PFSK-1 (cell line): ENCODE measurements at regions not wholly inside any gene's neighbourhood (a gene's known extent, or its start where the extent isn't known, plus 50 kb on each side); places are given as distances from the start of the nearest gene placed in this dataset.

Source experiments
- FOXP2 ChIP-seq: optimal IDR thresholded peaks from 2 replicates; pipeline ENCODE3; 2011; ENCODE audit warnings: borderline replicate concordance, control low read depth, inconsistent platforms; ENCODE audit not compliant: insufficient read depth; ENCODE audit errors: extremely low read length, extremely low read depth
- POLR2AphosphoS5 ChIP-seq: IDR thresholded peaks from 2 replicates; pipeline ENCODE4 v1.6.1; 2012; ENCODE audit warnings: low read depth, mild to moderate bottlenecking, control low read depth, low read length, moderate library complexity
- SIN3A ChIP-seq: IDR thresholded peaks from 2 replicates; pipeline ENCODE4 v1.6.1; 2012; ENCODE audit warnings: mild to moderate bottlenecking, low read length, moderate library complexity, borderline replicate concordance; ENCODE audit not compliant: insufficient read depth
- TAF1 ChIP-seq: IDR thresholded peaks from 2 replicates; pipeline ENCODE4 v1.6.1; 2012; ENCODE audit warnings: low read length, control low read depth, borderline replicate concordance; ENCODE audit not compliant: insufficient read depth
- TF ChIP-seq, protein P1 (sequence below), 2 experiments: IDR thresholded peaks; 2 replicates each; pipeline versions ENCODE4 v1.6.1 to v1.8.0; 2011 to 2012; ENCODE audit warnings: low read depth in 2 of 2, low read length in 2 of 2, control low read depth in 1 of 2, inconsistent platforms in 1 of 2, mild to moderate bottlenecking in 1 of 2, moderate library complexity in 1 of 2; ENCODE audit not compliant: insufficient read depth in 1 of 2

DNA sequence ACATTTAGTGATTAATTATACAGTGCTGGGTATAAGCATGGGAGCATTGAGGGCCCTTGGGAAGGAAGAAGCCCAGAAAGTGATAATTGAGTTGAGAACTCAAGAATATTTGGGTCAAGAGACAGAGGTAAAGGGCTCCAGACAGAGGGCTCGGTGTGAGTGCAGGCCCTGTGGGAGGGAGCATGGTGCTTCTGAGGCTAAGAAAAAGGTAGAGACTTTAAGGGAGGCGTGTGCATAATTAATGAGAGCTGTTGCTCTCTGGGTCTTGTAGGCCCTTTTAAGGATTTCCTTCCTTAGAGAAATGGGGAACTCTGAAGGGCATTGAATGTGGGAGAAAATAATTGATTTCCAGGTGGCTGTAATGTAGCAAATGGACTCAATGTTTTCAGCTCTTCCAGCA, 735.0 kb upstream of the POU3F3 start:
- TF ChIP-seq POLR2AphosphoS5: no peak
- TF ChIP-seq TAF1: no peak
- TF ChIP-seq, protein P1, sequence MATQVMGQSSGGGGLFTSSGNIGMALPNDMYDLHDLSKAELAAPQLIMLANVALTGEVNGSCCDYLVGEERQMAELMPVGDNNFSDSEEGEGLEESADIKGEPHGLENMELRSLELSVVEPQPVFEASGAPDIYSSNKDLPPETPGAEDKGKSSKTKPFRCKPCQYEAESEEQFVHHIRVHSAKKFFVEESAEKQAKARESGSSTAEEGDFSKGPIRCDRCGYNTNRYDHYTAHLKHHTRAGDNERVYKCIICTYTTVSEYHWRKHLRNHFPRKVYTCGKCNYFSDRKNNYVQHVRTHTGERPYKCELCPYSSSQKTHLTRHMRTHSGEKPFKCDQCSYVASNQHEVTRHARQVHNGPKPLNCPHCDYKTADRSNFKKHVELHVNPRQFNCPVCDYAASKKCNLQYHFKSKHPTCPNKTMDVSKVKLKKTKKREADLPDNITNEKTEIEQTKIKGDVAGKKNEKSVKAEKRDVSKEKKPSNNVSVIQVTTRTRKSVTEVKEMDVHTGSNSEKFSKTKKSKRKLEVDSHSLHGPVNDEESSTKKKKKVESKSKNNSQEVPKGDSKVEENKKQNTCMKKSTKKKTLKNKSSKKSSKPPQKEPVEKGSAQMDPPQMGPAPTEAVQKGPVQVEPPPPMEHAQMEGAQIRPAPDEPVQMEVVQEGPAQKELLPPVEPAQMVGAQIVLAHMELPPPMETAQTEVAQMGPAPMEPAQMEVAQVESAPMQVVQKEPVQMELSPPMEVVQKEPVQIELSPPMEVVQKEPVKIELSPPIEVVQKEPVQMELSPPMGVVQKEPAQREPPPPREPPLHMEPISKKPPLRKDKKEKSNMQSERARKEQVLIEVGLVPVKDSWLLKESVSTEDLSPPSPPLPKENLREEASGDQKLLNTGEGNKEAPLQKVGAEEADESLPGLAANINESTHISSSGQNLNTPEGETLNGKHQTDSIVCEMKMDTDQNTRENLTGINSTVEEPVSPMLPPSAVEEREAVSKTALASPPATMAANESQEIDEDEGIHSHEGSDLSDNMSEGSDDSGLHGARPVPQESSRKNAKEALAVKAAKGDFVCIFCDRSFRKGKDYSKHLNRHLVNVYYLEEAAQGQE (IDR thresholded peaks at IDR 0.05; ENCODE audit: insufficient read depth in 1 of 2, low read depth in 2 of 2, low read length in 2 of 2): no peak
- TF ChIP-seq SIN3A: no peak
- no peak for TF ChIP-seq FOXP2

DNA sequence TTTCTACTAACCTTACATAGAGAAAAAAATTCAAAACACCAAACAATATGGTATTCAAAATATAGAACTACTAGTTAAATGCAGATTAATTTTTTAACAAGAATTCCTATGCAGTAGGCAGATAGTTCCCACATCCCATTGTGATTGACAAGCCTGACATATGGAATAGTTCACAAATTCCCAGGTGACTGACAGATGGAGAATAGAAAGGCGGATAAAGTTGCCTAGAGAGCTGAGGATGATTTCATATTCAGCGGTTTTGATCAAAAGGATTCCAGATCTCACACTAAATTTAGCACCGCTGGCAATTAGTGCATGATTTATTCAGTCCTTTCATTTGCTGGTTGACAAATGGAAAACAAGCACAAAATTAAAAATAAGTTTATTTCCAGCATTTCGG, 733.7 kb upstream of the POU3F3 start:
- TF ChIP-seq TAF1 (no peak), POLR2AphosphoS5 (no peak), SIN3A (no peak), FOXP2 (no peak)
- TF ChIP-seq, protein P1 (IDR thresholded peaks at IDR 0.05; ENCODE audit: insufficient read depth in 1 of 2, low read depth in 2 of 2, low read length in 2 of 2): no peak

DNA sequence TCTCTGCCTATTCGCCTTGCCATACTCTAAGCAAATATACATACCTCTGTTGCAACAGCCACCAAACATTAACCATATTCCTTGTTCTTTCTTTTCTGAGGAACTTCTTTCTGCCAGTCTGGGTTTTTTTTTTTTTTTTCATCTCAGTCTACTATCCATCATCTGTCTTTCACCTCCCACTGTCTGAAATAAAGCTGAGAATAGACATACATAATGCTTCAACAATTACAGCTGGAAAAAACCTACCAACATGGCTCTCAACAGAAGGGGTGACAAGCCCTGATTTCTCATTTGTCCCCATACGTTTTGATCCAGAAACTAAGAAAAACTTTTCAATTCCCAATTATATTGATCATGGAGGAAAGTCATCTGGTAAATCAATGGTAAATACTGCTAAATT, 728.8 kb upstream of the POU3F3 start:
- TF ChIP-seq TAF1: no peak
- TF ChIP-seq POLR2AphosphoS5: no peak
- TF ChIP-seq FOXP2: no peak
- no peak for TF ChIP-seq SIN3A
- TF ChIP-seq, protein P1 (IDR thresholded peaks at IDR 0.05; ENCODE audit: insufficient read depth in 1 of 2, low read depth in 2 of 2, low read length in 2 of 2): no peak

DNA sequence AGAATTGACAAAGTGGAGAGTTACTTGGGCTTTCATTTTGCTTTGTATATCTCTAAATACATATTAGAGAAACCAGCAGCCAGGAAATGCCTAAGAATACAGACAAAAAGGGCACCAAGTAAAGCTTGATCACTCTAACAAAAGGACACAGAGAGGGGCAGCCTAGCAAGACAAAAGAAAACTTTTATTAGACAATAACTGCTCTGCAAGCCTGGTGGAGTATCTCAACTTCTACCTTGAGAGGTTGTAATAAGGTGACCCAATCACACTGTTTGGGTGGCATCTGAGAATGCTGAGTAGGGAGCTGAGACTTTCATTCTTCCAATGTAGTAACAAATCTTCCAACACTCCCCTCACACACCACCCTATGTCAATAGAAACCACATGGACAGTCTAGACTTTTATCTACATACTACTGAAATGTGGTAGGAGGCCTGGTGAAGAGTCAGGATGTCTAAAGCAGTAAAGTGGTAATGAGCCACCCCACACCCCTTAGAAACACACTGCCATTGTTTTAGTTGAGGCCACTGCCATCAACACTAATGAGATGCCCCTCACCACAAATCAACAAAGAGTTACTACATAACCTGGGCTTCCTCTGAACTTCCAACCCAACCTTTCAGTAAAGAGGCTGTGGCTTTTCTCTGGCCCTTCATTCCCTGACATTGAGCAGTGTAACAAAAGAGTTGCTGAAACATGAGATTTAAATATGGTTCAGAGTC, 726.7 kb upstream of the POU3F3 start:
- no peak for TF ChIP-seq TAF1
- TF ChIP-seq, protein P1 (IDR thresholded peaks at IDR 0.05; ENCODE audit: insufficient read depth in 1 of 2, low read depth in 2 of 2, low read length in 2 of 2): no peak
- TF ChIP-seq SIN3A: no peak
- TF ChIP-seq FOXP2: no peak
- no peak for TF ChIP-seq POLR2AphosphoS5
